Ectodermal cell (in vitro differentiated cells): ENCODE measurements at regions not wholly inside any gene's neighbourhood (a gene's known extent, or its start where the extent isn't known, plus 50 kb on each side); places are given as distances from the start of the nearest gene placed in this dataset.

ENCODE experiments used
- H3K27ac ChIP-seq: 2 replicates; pipeline ENCODE4 v1.7.0; 2013; ENCODE audit warnings: mild to moderate bottlenecking, low read depth, low read length; ENCODE audit not compliant: insufficient read depth, poor library complexity, severe bottlenecking
- H3K27me3 ChIP-seq: 2 replicates; pipeline ENCODE4 v1.7.0; 2013; ENCODE audit warnings: mild to moderate bottlenecking, low read length; ENCODE audit not compliant: insufficient read depth, control insufficient read depth, poor library complexity, severe bottlenecking
- H3K36me3 ChIP-seq: one replicate; pipeline ENCODE4 v1.7.0; 2013; ENCODE audit warnings: low read length; ENCODE audit not compliant: control insufficient read depth, insufficient read depth
- H3K4me1 ChIP-seq: one replicate; pipeline ENCODE4 v1.7.0; 2013; ENCODE audit warnings: low read length; ENCODE audit not compliant: control insufficient read depth, insufficient read depth
- H3K4me3 ChIP-seq: 2 replicates; pipeline ENCODE4 v1.7.0; 2013; ENCODE audit warnings: low read depth, low read length, control low read depth; ENCODE audit not compliant: insufficient read depth
- H3K9me3 ChIP-seq: 2 replicates; pipeline ENCODE4 v1.7.0; 2013; ENCODE audit warnings: mild to moderate bottlenecking, low read length, moderate library complexity; ENCODE audit not compliant: control insufficient read depth
- WGBS, 2 experiments: methylation state at CpG; one replicate each; pipeline ENCODE4 v1.1.7; 2013; ENCODE audit warnings: missing lambda C conversion rate in 2 of 2; 5-methylcytosine and 5-hydroxymethylcytosine counted together

- H3K27me3 ChIP-seq, result no peaks in the 10 kb centered on the region
- H3K36me3 ChIP-seq, result no peaks in the 10 kb centered on the region
- no peak overlapping the region for H3K27ac ChIP-seq
- no peaks in the 10 kb centered on the region for H3K9me3 ChIP-seq
- WGBS, 2 experiments, result 46 to 70% methylated on average over 2 of the region's 2 CpGs
- peaks cover 58% of the 10 kb centered on the region for H3K4me1 ChIP-seq
- no peak overlapping the region for H3K4me3 ChIP-seq
These were observed 292.1 kb downstream of the SOX11 start for GRCh38 chr2:5984273-5984655.

- Histone ChIP-seq H3K9me3 (no peaks in the 10 kb centered on the region), H3K27ac (peak overlapping the region; percentile 4), H3K4me3 (no peak overlapping the region), H3K36me3 (no peaks in the 10 kb centered on the region), H3K27me3 (no peaks in the 10 kb centered on the region), H3K4me1 (peaks cover 58% of the 10 kb centered on the region)
- WGBS, 2 experiments, result 85 to 88% methylated on average over 6 of the region's 6 CpGs
These were observed 292.8 kb downstream of the SOX11 start for GRCh38 chr2:5984946-5985345.

- Histone ChIP-seq H3K4me3 (no peak overlapping the region), H3K9me3 (no peaks in the 10 kb centered on the region), H3K27me3 (no peaks in the 10 kb centered on the region), H3K4me1 (peaks cover 53% of the 10 kb centered on the region), H3K27ac (peak overlapping the region; percentile 61), H3K36me3 (no peaks in the 10 kb centered on the region)
- 74 to 78% methylated on average over 18 of the region's 18 CpGs for WGBS, 2 experiments
These were observed 293.6 kb downstream of the SOX11 start for GRCh38 chr2:5985536-5986385.

GRCh38 chr2:5986801-5987787 is 294.9 kb downstream of the SOX11 start:
- 89 to 94% methylated on average over 8 to 12 of the region's 12 CpGs for WGBS, 2 experiments
- Histone ChIP-seq H3K4me3 (no peak overlapping the region), H3K9me3 (no peaks in the 10 kb centered on the region), H3K36me3 (no peaks in the 10 kb centered on the region), H3K27ac (no peak overlapping the region), H3K4me1 (peaks cover 46% of the 10 kb centered on the region), H3K27me3 (no peaks in the 10 kb centered on the region)

- H3K27me3 ChIP-seq, result no peaks in the 10 kb centered on the region
- H3K4me1 ChIP-seq, result peaks cover 36% of the 10 kb centered on the region
- H3K4me3 ChIP-seq, result no peak overlapping the region
- H3K9me3 ChIP-seq, result no peaks in the 10 kb centered on the region
- 95 to 97% methylated on average over 3 of the region's 3 CpGs for WGBS, 2 experiments
- H3K27ac ChIP-seq, result no peak overlapping the region
- H3K36me3 ChIP-seq, result no peaks in the 10 kb centered on the region
These were observed 295.9 kb downstream of the SOX11 start for GRCh38 chr2:5988120-5988519.

DNA sequence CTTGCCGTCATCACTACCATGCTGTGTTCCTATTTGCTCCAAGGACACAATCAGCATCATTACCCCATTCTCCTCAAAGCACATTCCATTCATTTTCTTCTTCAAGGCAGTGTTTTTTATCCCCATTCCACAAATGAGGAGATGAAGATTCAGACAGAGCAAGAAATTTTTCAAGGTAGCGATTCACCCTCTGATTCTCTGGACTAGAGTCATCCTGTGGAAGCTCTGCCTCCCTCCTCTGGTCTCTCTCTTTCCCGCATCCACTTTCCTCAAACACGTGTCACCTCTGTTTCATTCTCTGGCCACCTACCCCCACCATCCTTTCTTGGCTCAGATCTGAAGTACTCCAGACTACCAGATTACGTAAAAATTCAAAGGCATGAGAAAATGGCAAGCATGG is 297.9 kb downstream of the SOX11 start:
- WGBS, 2 experiments, result 79 to 80% methylated on average over 5 of the region's 5 CpGs
- no peak overlapping the region for H3K27ac ChIP-seq
- H3K4me3 ChIP-seq, result no peak overlapping the region
- H3K4me1 ChIP-seq, result peaks cover 16% of the 10 kb centered on the region
- no peaks in the 10 kb centered on the region for H3K9me3 ChIP-seq
- H3K36me3 ChIP-seq, result no peaks in the 10 kb centered on the region
- no peaks in the 10 kb centered on the region for H3K27me3 ChIP-seq

DNA sequence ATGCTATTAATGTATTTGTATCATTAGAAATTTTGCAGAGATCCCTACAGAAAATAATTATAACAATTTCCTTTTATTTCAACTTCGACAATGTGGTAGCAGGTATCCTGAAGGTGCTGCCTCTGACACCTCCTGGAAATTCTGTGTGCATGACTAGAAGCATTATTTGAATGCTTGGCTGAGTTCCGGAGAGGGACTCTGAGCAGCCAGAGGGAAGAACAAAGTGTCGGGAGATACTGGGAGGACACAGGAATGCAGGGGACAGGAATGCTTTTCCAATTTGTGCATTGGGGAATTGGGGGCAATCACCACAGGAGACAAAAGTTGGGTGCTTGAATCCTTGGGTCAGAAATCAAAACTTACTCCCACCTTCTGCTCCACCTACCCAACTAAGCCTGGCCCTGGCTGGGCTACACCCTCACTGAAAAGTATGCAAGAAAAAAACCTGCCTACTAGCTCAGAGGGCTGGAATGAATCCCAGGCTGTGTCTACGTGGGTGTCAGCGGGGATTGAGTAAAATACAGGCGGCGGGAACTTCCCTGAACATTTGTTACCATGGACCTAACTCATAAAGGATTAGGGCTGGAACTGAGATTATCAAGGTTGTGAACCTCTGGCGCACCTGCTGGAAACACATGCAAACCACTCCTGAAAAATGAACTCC is 299.3 kb downstream of the SOX11 start:
- H3K9me3 ChIP-seq, result no peaks in the 10 kb centered on the region
- 60 to 72% methylated on average over 8 of the region's 8 CpGs for whole genome bisulfite sequencing, 2 experiments
- H3K36me3 ChIP-seq, result no peaks in the 10 kb centered on the region
- no peak overlapping the region for H3K4me3 ChIP-seq
- peaks cover 7% of the 10 kb centered on the region for H3K4me1 ChIP-seq
- no peaks in the 10 kb centered on the region for H3K27me3 ChIP-seq
- no peak overlapping the region for H3K27ac ChIP-seq

DNA sequence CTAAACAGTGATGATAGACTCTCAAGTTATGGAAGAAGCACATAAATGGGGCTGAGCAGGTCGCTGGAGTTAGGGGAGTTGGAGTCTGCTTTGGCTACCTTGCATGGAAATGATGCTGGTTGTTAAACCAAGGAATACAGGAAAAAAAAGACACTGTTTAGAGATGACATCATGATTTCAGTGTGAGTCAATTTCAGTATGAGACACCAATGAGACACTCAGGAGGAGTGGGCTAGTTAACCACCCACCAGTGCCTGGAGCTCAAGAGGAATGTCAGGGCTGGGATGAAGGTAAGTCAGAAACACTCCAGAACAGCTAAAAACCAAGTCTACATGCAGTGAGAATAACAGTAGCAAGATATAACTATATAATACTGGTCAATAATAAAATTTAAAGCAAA is 303.6 kb downstream of the SOX11 start:
- WGBS, 2 experiments, result 93 to 95% methylated on average over 1 of the region's 1 CpG
- no peaks in the 10 kb centered on the region for H3K27me3 ChIP-seq
- H3K27ac ChIP-seq, result no peak overlapping the region
- H3K36me3 ChIP-seq, result no peaks in the 10 kb centered on the region
- H3K4me1 ChIP-seq, result peaks cover 7% of the 10 kb centered on the region
- H3K4me3 ChIP-seq, result no peak overlapping the region
- no peaks in the 10 kb centered on the region for H3K9me3 ChIP-seq

GRCh38 chr2:6008186-6008585 is 316.0 kb downstream of the SOX11 start:
- WGBS, 2 experiments, result 91 to 95% methylated on average over 2 of the region's 2 CpGs
- Histone ChIP-seq H3K27ac (no peak overlapping the region), H3K36me3 (no peaks in the 10 kb centered on the region), H3K27me3 (no peaks in the 10 kb centered on the region), H3K4me3 (no peak overlapping the region), H3K9me3 (no peaks in the 10 kb centered on the region), H3K4me1 (peaks cover 14% of the 10 kb centered on the region)
